Gastroesophageal sphincter (tissue), 4 donors: ENCODE measurements at regions not wholly inside any gene's neighbourhood (a gene's known extent, or its start where the extent isn't known, plus 50 kb on each side); places are given as distances from the start of the nearest gene placed in this dataset.

Source experiments
- ATAC-seq: fragments of 150-250 bp; one replicate; pipeline ENCODE4 v1.9.1; 2016; ENCODE audit warnings: mild to moderate bottlenecking, moderate library complexity
- H3K27ac ChIP-seq, 4 donors: fragments of 200-600 bp; sonication (generic) in 3 of 4; 1 replicate in 3 of 4; 2 replicates in 1 of 4; pipeline ENCODE4 v1.5.1; 2016 to 2019
- H3K27me3 ChIP-seq: fragments of 200-600 bp; sonication (generic); one replicate; pipeline ENCODE4 v1.5.1; 2019
- H3K36me3 ChIP-seq, 2 donors: fragments of 200-600 bp; sonication (generic); one replicate each; pipeline ENCODE4 v1.5.1; 2019; ENCODE audit warnings: control low read depth in 1 of 2
- H3K4me1 ChIP-seq, 3 donors: fragments of 200-600 bp; sonication (generic); 1 replicate in 2 of 3; 2 replicates in 1 of 3; pipeline ENCODE4 v1.5.1; 2016 to 2019; ENCODE audit warnings: control low read depth in 2 of 3
- H3K4me3 ChIP-seq, 2 donors: fragments of 200-600 bp; sonication (generic); one replicate each; pipeline ENCODE4 v1.5.1; 2019; ENCODE audit warnings: mild to moderate bottlenecking in 1 of 2, moderate library complexity in 1 of 2
- H3K9me3 ChIP-seq, 3 donors: fragments of 200-600 bp; sonication (generic); one replicate each; pipeline ENCODE4 v1.5.1; 2017 to 2019; ENCODE audit warnings: control low read depth in 2 of 3
- EP300 ChIP-seq: sonication (generic); formaldehyde crosslinking; IDR thresholded peaks from one replicate; pipeline ENCODE4 v1.6.1; 2017; ENCODE audit warnings: antibody characterized with exemption, mild to moderate bottlenecking
- POLR2A ChIP-seq, 2 donors: fragments of 450-650 bp; IDR thresholded peaks; one replicate each; pipeline ENCODE4 v1.6.1; 2017; ENCODE audit warnings: antibody characterized with exemption in 2 of 2, mild to moderate bottlenecking in 2 of 2, moderate library complexity in 1 of 2
- POLR2AphosphoS5 ChIP-seq: sonication (generic); formaldehyde crosslinking; IDR thresholded peaks from one replicate; pipeline ENCODE4 v1.6.1; 2017; ENCODE audit warnings: antibody characterized with exemption
- WGBS, 2 donors: methylation state at CpG; one replicate each; pipeline ENCODE4 v1.1.5; 2018; ENCODE audit warnings: low coverage in 1 of 2; 5-methylcytosine and 5-hydroxymethylcytosine counted together
- TF ChIP-seq, protein P1 (sequence below), 4 experiments: fragments of 200-600 bp in 2 of 4; fragments of 450-650 bp in 2 of 4; sonication (generic) in 1 of 4; IDR thresholded peaks; one replicate each; pipeline ENCODE4 v1.5.1; 2017 to 2019; ENCODE audit warnings: antibody characterized with exemption in 4 of 4, mild to moderate bottlenecking in 2 of 4, moderate library complexity in 2 of 4

DNA sequence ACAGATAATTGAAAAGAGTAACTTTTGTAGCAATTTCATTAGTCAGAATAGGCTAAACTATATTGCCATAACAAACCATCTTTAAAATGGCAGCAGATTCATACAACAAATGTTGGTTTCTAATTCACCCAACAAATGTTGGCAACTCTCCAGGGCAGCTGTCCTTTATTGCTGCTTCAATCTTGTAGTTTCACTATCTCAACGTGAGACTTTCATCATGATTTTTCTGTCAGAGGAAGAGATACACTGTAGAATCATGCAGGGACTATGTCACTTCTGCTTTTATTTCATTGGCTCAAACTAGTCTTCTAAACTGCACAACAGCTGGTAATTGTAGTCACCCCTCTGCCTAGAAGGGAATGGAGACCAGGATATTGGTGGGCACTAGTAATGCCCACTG lies 174.2 kb downstream of the TANC2 start:
- H3K4me3 ChIP-seq, result no peak overlapping the region
- TF ChIP-seq, protein P1, sequence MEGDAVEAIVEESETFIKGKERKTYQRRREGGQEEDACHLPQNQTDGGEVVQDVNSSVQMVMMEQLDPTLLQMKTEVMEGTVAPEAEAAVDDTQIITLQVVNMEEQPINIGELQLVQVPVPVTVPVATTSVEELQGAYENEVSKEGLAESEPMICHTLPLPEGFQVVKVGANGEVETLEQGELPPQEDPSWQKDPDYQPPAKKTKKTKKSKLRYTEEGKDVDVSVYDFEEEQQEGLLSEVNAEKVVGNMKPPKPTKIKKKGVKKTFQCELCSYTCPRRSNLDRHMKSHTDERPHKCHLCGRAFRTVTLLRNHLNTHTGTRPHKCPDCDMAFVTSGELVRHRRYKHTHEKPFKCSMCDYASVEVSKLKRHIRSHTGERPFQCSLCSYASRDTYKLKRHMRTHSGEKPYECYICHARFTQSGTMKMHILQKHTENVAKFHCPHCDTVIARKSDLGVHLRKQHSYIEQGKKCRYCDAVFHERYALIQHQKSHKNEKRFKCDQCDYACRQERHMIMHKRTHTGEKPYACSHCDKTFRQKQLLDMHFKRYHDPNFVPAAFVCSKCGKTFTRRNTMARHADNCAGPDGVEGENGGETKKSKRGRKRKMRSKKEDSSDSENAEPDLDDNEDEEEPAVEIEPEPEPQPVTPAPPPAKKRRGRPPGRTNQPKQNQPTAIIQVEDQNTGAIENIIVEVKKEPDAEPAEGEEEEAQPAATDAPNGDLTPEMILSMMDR (IDR thresholded peaks at IDR 0.05), result no peak
- TF ChIP-seq POLR2A (IDR thresholded peaks at IDR 0.05) (no peak), POLR2AphosphoS5 (no peak), EP300 (no peak)
- peaks cover 0 to 11% (median 0%) of the 10 kb centered on the region in 3 donors for H3K4me1 ChIP-seq
- 25 to 50% methylated on average over 1 of the region's 1 CpG for WGBS, 2 donors
- H3K36me3 ChIP-seq, result no peaks in the 10 kb centered on the region
- ATAC-seq, result no peak
- no peaks in the 10 kb centered on the region for H3K27me3 ChIP-seq
- no peak overlapping the region for H3K27ac ChIP-seq
- H3K9me3 ChIP-seq, result no peaks in the 10 kb centered on the region

DNA sequence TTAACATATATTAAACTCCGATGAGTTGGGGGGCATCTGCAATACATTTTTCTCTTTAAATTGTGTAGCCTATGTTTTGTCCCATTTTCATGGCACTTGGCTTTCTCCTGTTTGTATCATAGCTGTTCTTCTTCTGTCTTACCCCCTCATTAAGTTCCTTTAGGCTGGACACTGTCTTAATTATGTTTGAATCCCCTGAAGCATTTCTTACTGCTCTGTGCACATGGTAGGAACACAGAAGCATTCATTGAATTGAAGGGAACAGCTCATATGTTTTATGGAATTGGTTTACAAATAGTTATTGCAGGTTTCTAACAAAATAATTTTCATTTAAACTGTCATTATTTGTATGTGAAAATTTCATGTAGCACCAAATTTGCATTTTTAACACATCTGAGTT lies 176.8 kb downstream of the TANC2 start:
- H3K36me3 ChIP-seq, result no peaks in the 10 kb centered on the region
- no peaks in the 10 kb centered on the region for H3K9me3 ChIP-seq
- peaks cover 0 to 8% (median 0%) of the 10 kb centered on the region in 3 donors for H3K4me1 ChIP-seq
- no peak overlapping the region for H3K4me3 ChIP-seq
- H3K27me3 ChIP-seq, result no peaks in the 10 kb centered on the region
- WGBS, 2 donors, result 95 to 100% methylated on average over 1 of the region's 1 CpG
- no peak for ATAC-seq
- TF ChIP-seq, protein P1 (IDR thresholded peaks at IDR 0.05), result no peak
- no peak overlapping the region for H3K27ac ChIP-seq

DNA sequence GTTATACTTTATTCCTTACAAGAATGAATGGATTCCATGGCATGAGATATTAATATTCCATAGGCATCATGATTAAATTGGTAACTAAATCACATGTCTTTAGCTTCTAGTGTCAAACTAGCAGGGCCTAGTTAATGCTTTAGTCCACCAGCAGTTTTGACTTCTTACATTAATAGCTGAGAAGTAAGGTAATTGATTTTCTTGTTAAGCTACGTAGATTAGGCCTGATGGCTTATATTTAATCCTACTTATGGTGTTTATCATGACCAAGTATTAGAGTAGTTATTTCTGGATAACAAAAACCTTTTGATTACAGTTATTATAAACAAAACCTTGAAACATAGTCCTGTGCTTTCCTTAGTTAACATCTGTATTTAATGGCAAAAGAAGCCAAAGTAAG lies 184.5 kb downstream of the TANC2 start:
- Histone ChIP-seq H3K4me1 (peaks cover 0 to 26% (median 5%) of the 10 kb centered on the region in 3 donors), H3K27me3 (no peaks in the 10 kb centered on the region), H3K27ac (peak overlapping the region in 3 of 4 donors; percentile 5 to 43 (median 34)), H3K9me3 (peaks cover 0 to 2% (median 0%) of the 10 kb centered on the region in 3 donors), H3K36me3 (no peaks in the 10 kb centered on the region), H3K4me3 (no peak overlapping the region)
- no peak for TF ChIP-seq EP300
- no peak for ATAC-seq
- WGBS, 2 donors, result 25% methylated on average over 1 of the region's 1 CpG

DNA sequence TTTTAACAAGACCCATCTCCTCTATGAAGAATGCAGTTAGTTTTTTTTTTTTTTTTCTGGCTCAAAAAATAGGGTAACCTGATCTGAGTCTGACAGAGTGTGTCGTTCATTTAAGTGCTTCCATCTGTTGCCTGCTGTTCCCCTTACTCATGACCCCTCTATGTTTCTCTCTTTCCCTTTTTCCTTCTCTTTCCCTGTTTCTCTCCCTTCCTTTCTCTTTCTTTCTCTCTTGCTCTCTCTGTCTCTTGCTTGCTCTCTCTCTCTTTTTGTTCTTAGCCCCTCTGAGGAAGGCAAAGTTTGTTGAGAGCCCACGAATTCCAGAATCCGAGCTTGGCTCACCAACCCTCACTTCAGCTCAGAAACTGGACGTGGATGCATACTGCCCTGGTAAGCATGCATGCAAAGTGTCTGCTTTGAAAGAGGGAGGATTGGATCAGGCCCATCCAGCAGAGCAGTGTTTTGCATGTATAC lies 185.0 kb downstream of the TANC2 start:
- no peak overlapping the region for H3K4me3 ChIP-seq
- H3K4me1 ChIP-seq, result peaks cover 0 to 26% (median 5%) of the 10 kb centered on the region in 3 donors
- ATAC-seq, result no peak
- H3K36me3 ChIP-seq, result no peaks in the 10 kb centered on the region
- peaks cover 0 to 2% (median 0%) of the 10 kb centered on the region in 3 donors for H3K9me3 ChIP-seq
- H3K27me3 ChIP-seq, result no peaks in the 10 kb centered on the region
- 17% methylated on average over 4 of the region's 4 CpGs; no CpG with 5 or more reads in 1 of the 2 donors for WGBS, 2 donors
- TF ChIP-seq POLR2AphosphoS5 (no peak), POLR2A (IDR thresholded peaks at IDR 0.05) (no peak), EP300 (no peak)
- TF ChIP-seq, protein P1 (IDR thresholded peaks at IDR 0.05), result no peak
- peak overlapping the region in 3 of 4 donors; percentile 34 to 61 (median 43) for H3K27ac ChIP-seq

DNA sequence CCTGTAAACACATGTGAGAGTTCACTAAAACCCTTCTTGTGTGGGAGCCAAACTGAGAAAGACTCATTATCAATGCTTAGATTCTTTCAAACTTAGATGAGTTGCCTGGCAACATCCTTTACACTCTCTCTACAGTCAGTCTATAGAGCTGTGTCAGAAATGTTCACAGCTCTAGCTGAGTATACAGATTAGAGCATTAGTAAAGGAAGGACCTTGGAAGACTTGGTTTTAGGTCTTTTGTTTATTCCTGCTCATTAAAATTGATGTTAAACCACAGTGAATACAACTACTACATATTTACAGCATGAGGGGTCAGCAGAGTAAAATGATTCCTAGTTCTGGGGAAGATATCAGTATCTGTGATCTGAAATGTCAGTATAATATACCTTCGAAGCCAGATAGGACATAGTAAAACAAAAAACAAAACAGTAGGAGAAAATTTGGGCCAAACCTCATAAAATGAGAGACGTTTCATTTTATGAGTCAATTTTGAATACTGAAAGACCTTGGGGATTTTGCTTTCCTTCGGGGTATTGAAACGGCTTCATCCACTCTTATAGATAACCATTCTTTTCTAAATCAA lies 186.0 kb downstream of the TANC2 start:
- no peak for ATAC-seq
- peaks cover 0 to 2% (median 0%) of the 10 kb centered on the region in 3 donors for H3K9me3 ChIP-seq
- no peaks in the 10 kb centered on the region for H3K27me3 ChIP-seq
- no peak for TF ChIP-seq POLR2A (IDR thresholded peaks at IDR 0.05)
- TF ChIP-seq EP300, result no peak
- no peak for TF ChIP-seq POLR2AphosphoS5
- TF ChIP-seq, protein P1 (IDR thresholded peaks at IDR 0.05), result no peak
- H3K27ac ChIP-seq, result peak overlapping the region in 1 of 4 donors; percentile 18
- peaks cover 0 to 26% (median 5%) of the 10 kb centered on the region in 3 donors for H3K4me1 ChIP-seq
- WGBS, 2 donors, result 57 to 61% methylated on average over 4 of the region's 4 CpGs
- H3K36me3 ChIP-seq, result no peaks in the 10 kb centered on the region
- H3K4me3 ChIP-seq, result no peak overlapping the region
